ENCODE measurements at regions not wholly inside any gene's neighbourhood (a gene's known extent, or its start where the extent isn't known, plus 50 kb on each side); places are given as distances from the start of the nearest gene placed in this dataset.

DNA sequence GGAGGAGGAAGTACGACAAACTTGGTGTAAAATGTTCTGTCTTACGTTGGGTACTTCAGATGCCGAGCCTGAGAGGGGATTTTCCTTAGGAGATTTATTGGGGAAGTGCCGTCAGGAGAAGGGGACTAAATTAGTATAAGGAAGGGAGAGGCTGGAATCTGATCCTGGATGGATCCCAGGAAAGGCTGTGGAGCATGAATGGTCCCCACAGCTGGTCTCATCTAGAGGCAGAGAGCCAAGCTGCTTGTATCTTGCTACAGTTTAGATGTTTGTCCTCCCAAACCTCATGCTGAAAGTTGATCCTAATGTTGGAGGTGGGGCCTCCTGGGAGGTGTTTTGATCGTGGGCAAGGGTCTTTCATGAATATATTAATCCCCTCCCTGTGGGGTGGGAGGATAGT, 798.4 kb upstream of the EEF2KMT start:
- H3K27me3 ChIP-seq (replicated peaks; ENCODE audit: control insufficient read depth, insufficient read depth, low read length, poor library complexity, severe bottlenecking): no peaks in the 10 kb centered on the region
- no peak for DNase-seq
- H3K4me3 ChIP-seq (ENCODE audit: insufficient read depth, low read depth, low read length, poor library complexity, severe bottlenecking): no peak overlapping the region
- no peaks in the 10 kb centered on the region for H3K4me1 ChIP-seq (ENCODE audit: control insufficient read depth, insufficient read depth, low read length, poor library complexity, severe bottlenecking)
- H3K36me3 ChIP-seq (ENCODE audit: control insufficient read depth, insufficient read depth, low read length): no peaks in the 10 kb centered on the region
- no peak overlapping the region for H3K27ac ChIP-seq (ENCODE audit: insufficient read depth, low read length, poor library complexity, severe bottlenecking)
- no peaks in the 10 kb centered on the region for H3K9me3 ChIP-seq (ENCODE audit: control insufficient read depth, low read length)

DNA sequence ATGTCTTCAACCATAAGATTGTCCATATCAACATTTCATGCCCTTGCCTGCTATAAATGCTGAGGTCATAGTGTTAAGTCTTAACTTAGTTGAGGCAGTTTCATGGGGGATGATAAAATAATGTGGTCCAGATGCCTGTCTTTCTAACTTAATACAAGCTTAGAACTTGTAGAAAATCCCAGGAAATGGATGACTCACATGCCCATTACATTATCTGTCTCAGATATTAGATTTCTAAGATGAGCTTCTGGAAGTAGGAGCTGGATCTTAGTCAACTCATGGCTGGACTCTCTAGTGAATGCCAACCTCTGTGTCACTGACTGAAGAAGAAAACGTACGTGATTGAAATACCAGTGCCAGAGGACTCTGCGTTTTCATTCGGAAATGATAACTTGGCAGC, 797.5 kb upstream of the EEF2KMT start:
- no peaks in the 10 kb centered on the region for H3K4me1 ChIP-seq (ENCODE audit: control insufficient read depth, insufficient read depth, low read length, poor library complexity, severe bottlenecking)
- no peak for DNase-seq
- H3K27ac ChIP-seq (ENCODE audit: insufficient read depth, low read length, poor library complexity, severe bottlenecking): no peak overlapping the region
- H3K27me3 ChIP-seq (replicated peaks; ENCODE audit: control insufficient read depth, insufficient read depth, low read length, poor library complexity, severe bottlenecking): no peaks in the 10 kb centered on the region
- H3K4me3 ChIP-seq (ENCODE audit: insufficient read depth, low read depth, low read length, poor library complexity, severe bottlenecking): no peak overlapping the region
- no peaks in the 10 kb centered on the region for H3K36me3 ChIP-seq (ENCODE audit: control insufficient read depth, insufficient read depth, low read length)
- no peaks in the 10 kb centered on the region for H3K9me3 ChIP-seq (ENCODE audit: control insufficient read depth, low read length)

DNA sequence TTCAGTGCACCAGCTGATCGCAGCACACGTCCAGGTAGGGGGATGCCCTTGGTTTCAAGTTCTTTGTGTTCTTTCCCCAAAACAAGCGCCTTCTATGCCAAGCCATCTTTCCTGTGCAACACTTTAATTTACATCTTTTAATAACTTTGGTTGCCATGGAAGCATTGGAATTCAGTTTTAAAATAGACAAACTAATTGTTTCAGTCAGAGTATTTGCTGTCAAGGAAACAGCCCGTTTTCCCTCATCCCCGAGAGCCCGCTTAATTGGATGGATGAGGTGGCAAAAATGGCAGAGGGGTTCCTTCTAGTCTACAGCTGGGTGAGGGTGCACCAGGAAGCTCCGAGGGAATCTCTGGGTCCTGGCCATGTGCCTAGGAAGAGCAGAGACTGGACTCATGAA, 793.7 kb upstream of the EEF2KMT start:
- Histone ChIP-seq H3K36me3 (ENCODE audit: control insufficient read depth, insufficient read depth, low read length) (no peaks in the 10 kb centered on the region), H3K9me3 (ENCODE audit: control insufficient read depth, low read length) (no peaks in the 10 kb centered on the region), H3K4me3 (ENCODE audit: insufficient read depth, low read depth, low read length, poor library complexity, severe bottlenecking) (no peak overlapping the region), H3K27me3 (replicated peaks; ENCODE audit: control insufficient read depth, insufficient read depth, low read length, poor library complexity, severe bottlenecking) (no peaks in the 10 kb centered on the region), H3K27ac (ENCODE audit: insufficient read depth, low read length, poor library complexity, severe bottlenecking) (no peak overlapping the region), H3K4me1 (ENCODE audit: control insufficient read depth, insufficient read depth, low read length, poor library complexity, severe bottlenecking) (no peaks in the 10 kb centered on the region)
- DNase-seq: no peak

DNA sequence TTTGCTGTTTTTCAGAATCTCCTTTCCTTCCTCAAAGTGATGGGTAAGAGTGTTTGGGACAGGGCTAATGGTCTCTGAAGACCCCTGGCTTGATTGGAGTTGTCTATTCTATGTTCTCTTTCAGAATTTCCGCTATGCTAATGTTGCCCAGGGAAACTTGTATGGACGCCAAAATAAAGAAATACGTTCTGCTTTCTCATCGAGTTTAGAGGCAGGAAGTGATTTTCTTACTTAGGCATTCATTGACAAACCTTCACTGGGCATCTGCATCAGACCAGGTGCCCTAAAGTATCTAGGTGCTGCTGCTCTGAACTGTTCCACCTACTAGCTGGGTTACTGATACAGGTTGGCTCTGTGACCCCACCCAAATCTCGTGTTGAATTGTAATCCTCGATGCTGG, 787.9 kb upstream of the EEF2KMT start:
- no peak overlapping the region for H3K4me3 ChIP-seq (ENCODE audit: insufficient read depth, low read depth, low read length, poor library complexity, severe bottlenecking)
- no peaks in the 10 kb centered on the region for H3K9me3 ChIP-seq (ENCODE audit: control insufficient read depth, low read length)
- DNase-seq: no peak
- H3K4me1 ChIP-seq (ENCODE audit: control insufficient read depth, insufficient read depth, low read length, poor library complexity, severe bottlenecking): no peaks in the 10 kb centered on the region
- H3K36me3 ChIP-seq (ENCODE audit: control insufficient read depth, insufficient read depth, low read length): no peaks in the 10 kb centered on the region
- H3K27me3 ChIP-seq (replicated peaks; ENCODE audit: control insufficient read depth, insufficient read depth, low read length, poor library complexity, severe bottlenecking): no peaks in the 10 kb centered on the region
- no peak overlapping the region for H3K27ac ChIP-seq (ENCODE audit: insufficient read depth, low read length, poor library complexity, severe bottlenecking)

DNA sequence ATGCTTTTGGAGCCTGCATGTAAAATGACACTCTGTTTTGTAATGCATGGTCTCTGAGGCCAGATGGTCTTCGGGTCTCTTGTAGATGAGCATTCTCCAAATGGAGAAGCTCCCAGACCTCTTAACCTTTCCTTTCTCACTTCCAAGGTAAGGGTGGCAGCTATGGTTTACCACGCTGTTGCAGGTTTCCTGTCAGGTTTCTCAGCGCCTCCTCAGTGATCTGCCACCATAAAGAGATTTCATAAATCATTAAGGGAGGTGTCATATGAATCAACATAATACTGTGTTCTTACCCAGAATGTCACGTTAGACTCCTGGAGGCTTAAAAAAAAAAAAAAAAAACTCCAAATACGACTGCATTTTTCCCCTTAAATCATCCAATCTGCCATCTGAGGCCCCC, 787.4 kb upstream of the EEF2KMT start:
- Histone ChIP-seq H3K4me1 (ENCODE audit: control insufficient read depth, insufficient read depth, low read length, poor library complexity, severe bottlenecking) (no peaks in the 10 kb centered on the region), H3K27me3 (replicated peaks; ENCODE audit: control insufficient read depth, insufficient read depth, low read length, poor library complexity, severe bottlenecking) (no peaks in the 10 kb centered on the region), H3K27ac (ENCODE audit: insufficient read depth, low read length, poor library complexity, severe bottlenecking) (no peak overlapping the region), H3K9me3 (ENCODE audit: control insufficient read depth, low read length) (no peaks in the 10 kb centered on the region), H3K36me3 (ENCODE audit: control insufficient read depth, insufficient read depth, low read length) (no peaks in the 10 kb centered on the region), H3K4me3 (ENCODE audit: insufficient read depth, low read depth, low read length, poor library complexity, severe bottlenecking) (no peak overlapping the region)
- DNase-seq: no peak

DNA sequence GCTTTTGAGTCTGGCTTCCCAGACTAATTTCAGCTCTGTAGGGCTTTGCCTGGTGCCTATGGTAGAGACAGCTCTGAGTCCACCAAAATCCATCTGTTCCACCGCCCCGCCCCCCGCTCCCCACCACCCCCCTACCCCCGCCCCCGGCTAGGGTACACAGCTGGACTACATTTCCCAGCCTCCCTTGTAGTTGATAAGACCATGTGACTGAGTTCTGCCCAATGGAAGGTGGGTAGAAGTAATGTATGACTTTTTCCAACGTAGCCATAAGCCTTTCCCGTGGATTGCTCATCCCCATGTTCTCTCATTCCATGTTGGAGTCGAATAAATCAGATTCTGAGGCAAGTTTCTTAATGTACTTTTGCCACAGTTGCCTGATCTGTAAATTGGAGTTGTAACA, 786.7 kb upstream of the EEF2KMT start:
- H3K4me3 ChIP-seq (ENCODE audit: insufficient read depth, low read depth, low read length, poor library complexity, severe bottlenecking): no peak overlapping the region
- H3K4me1 ChIP-seq (ENCODE audit: control insufficient read depth, insufficient read depth, low read length, poor library complexity, severe bottlenecking): no peaks in the 10 kb centered on the region
- no peak overlapping the region for H3K27ac ChIP-seq (ENCODE audit: insufficient read depth, low read length, poor library complexity, severe bottlenecking)
- H3K27me3 ChIP-seq (replicated peaks; ENCODE audit: control insufficient read depth, insufficient read depth, low read length, poor library complexity, severe bottlenecking): no peaks in the 10 kb centered on the region
- DNase-seq: no peak
- no peaks in the 10 kb centered on the region for H3K36me3 ChIP-seq (ENCODE audit: control insufficient read depth, insufficient read depth, low read length)
- no peaks in the 10 kb centered on the region for H3K9me3 ChIP-seq (ENCODE audit: control insufficient read depth, low read length)

DNA sequence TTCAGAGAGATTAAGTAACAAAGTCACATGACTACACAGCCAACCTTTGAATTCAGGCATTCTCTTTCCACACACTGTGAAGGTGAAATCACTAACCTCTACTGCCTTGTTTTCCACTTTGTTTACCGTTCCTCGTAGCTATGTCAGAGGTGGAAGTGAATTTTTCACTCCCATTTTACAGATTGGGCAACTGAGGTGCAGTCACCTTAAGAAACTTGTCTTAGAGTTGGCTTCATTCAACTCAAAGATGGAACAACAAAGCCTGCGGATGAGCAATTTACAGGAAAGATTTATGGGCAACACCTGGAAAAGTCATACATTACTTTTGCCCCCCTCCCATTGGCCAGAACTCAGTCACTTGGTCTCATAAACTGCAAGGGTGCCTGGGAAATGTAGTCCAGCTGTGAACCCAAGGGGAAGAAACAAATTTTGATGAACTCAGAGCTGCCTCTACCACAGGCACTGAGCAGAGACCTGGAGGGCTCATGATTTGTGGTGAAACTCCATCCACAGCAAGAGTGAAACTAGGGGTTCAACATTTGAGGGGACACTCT, 784.6 kb upstream of the EEF2KMT start:
- Histone ChIP-seq H3K4me1 (ENCODE audit: control insufficient read depth, insufficient read depth, low read length, poor library complexity, severe bottlenecking) (no peaks in the 10 kb centered on the region), H3K9me3 (ENCODE audit: control insufficient read depth, low read length) (no peaks in the 10 kb centered on the region), H3K27ac (ENCODE audit: insufficient read depth, low read length, poor library complexity, severe bottlenecking) (no peak overlapping the region), H3K27me3 (replicated peaks; ENCODE audit: control insufficient read depth, insufficient read depth, low read length, poor library complexity, severe bottlenecking) (no peaks in the 10 kb centered on the region), H3K36me3 (ENCODE audit: control insufficient read depth, insufficient read depth, low read length) (no peaks in the 10 kb centered on the region), H3K4me3 (ENCODE audit: insufficient read depth, low read depth, low read length, poor library complexity, severe bottlenecking) (no peak overlapping the region)
- no peak for DNase-seq

DNA sequence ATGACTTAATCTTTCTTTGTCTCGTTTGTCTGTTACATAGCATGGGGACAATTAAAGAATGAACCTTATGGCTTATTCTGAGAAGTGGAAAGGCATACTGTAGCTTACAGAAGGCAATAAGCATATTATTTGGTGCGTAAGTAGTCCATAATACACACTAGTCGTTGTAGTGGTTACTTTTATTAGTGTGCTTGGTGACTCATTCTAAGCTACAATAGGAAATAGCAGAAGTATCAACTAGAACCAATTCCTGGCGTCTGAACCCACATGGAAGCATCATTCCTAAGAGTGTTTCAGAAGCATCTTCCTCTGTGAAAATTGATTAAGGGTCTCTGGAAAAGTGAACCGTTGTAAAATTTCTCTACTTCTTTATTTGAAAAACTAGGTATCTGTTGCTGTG, 777.8 kb upstream of the EEF2KMT start:
- Histone ChIP-seq H3K9me3 (ENCODE audit: control insufficient read depth, low read length) (no peaks in the 10 kb centered on the region), H3K27ac (ENCODE audit: insufficient read depth, low read length, poor library complexity, severe bottlenecking) (no peak overlapping the region), H3K27me3 (replicated peaks; ENCODE audit: control insufficient read depth, insufficient read depth, low read length, poor library complexity, severe bottlenecking) (no peaks in the 10 kb centered on the region), H3K4me1 (ENCODE audit: control insufficient read depth, insufficient read depth, low read length, poor library complexity, severe bottlenecking) (no peaks in the 10 kb centered on the region), H3K4me3 (ENCODE audit: insufficient read depth, low read depth, low read length, poor library complexity, severe bottlenecking) (no peak overlapping the region), H3K36me3 (ENCODE audit: control insufficient read depth, insufficient read depth, low read length) (no peaks in the 10 kb centered on the region)
- no peak for DNase-seq

DNA sequence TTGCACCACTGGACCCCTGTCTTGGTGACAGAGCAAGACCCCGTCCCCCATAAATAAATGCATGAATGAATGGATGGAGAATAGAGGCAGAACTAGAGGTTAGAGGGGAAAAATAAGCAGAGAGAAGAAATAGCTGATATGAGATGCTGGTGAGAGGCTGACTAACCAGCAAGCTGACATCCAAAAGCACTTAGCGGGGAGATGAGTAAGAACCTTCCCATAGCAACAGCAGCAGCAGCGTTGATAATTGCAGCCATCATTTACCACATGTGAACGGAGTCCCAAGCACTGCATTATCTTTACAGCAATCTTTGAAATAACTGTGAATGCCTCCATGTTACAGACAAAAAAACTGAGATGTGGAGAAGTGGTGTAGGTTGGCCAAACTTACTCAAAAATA, 777.3 kb upstream of the EEF2KMT start:
- Histone ChIP-seq H3K27me3 (replicated peaks; ENCODE audit: control insufficient read depth, insufficient read depth, low read length, poor library complexity, severe bottlenecking) (no peaks in the 10 kb centered on the region), H3K4me1 (ENCODE audit: control insufficient read depth, insufficient read depth, low read length, poor library complexity, severe bottlenecking) (no peaks in the 10 kb centered on the region), H3K9me3 (ENCODE audit: control insufficient read depth, low read length) (no peaks in the 10 kb centered on the region), H3K36me3 (ENCODE audit: control insufficient read depth, insufficient read depth, low read length) (no peaks in the 10 kb centered on the region), H3K27ac (ENCODE audit: insufficient read depth, low read length, poor library complexity, severe bottlenecking) (no peak overlapping the region), H3K4me3 (ENCODE audit: insufficient read depth, low read depth, low read length, poor library complexity, severe bottlenecking) (no peak overlapping the region)
- no peak for DNase-seq

DNA sequence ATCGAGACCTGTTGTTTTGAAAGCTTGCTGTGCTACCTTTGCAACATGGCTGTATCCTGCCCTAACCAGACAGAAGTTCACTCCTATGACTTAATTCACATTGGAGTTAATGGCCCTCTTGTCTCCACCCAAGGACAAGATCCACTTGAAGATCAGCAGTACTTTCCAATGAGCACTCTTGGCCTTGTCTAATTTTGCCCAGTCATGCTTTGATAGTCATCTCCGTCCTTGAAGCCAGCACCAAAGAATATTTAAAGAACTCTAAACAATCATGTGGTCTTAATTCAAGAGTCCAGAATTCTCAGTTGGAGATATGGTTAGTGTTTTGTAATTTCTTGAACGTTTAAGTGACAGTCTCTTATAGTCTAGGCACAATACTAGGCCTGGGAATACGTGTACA, 775.6 kb upstream of the EEF2KMT start:
- no peak overlapping the region for H3K4me3 ChIP-seq (ENCODE audit: insufficient read depth, low read depth, low read length, poor library complexity, severe bottlenecking)
- H3K27me3 ChIP-seq (replicated peaks; ENCODE audit: control insufficient read depth, insufficient read depth, low read length, poor library complexity, severe bottlenecking): no peaks in the 10 kb centered on the region
- no peaks in the 10 kb centered on the region for H3K36me3 ChIP-seq (ENCODE audit: control insufficient read depth, insufficient read depth, low read length)
- DNase-seq: no peak
- no peak overlapping the region for H3K27ac ChIP-seq (ENCODE audit: insufficient read depth, low read length, poor library complexity, severe bottlenecking)
- H3K9me3 ChIP-seq (ENCODE audit: control insufficient read depth, low read length): no peaks in the 10 kb centered on the region
- no peaks in the 10 kb centered on the region for H3K4me1 ChIP-seq (ENCODE audit: control insufficient read depth, insufficient read depth, low read length, poor library complexity, severe bottlenecking)

All from effector memory CD4-positive, alpha-beta T cell (primary cell).